HepG2 (cell line): ENCODE measurements at regions not wholly inside any gene's neighbourhood (a gene's known extent, or its start where the extent isn't known, plus 50 kb on each side); places are given as distances from the start of the nearest gene placed in this dataset.
A peak's percentile ranks its signal among the peaks of the same experiment; 100 is the strongest.

Source experiments
- ARNT ChIP-seq: fragments of 450-650 bp; IDR thresholded peaks from 2 replicates; pipeline ENCODE4 v1.6.1; 2017
- CCDC6 ChIP-seq: sonication (generic); formaldehyde crosslinking; IDR thresholded peaks from 2 replicates; pipeline ENCODE4 v1.8.1; 2022; ENCODE audit warnings: mild to moderate bottlenecking, missing genetic modification reagents, moderate library complexity
- DNMT3B ChIP-seq: conservative IDR thresholded peaks from 2 replicates; pipeline ENCODE4 v1.6.1; 2016; ENCODE audit warnings: missing biosample characterization, control low read depth
- HMGXB4 ChIP-seq, 2 experiments: sonication (generic) in 1 of 2; formaldehyde crosslinking in 1 of 2; IDR thresholded peaks; 2 replicates each; pipeline versions ENCODE4 v1.4.0 to v1.6.1; 2018 to 2020; ENCODE audit warnings: missing genetic modification reagents in 2 of 2, borderline replicate concordance in 1 of 2, low read depth in 1 of 2, mild to moderate bottlenecking in 1 of 2, missing biosample characterization in 1 of 2
- KLF16 ChIP-seq, 2 experiments: sonication (generic) in 1 of 2; formaldehyde crosslinking in 1 of 2; IDR thresholded peaks; 2 replicates each; pipeline versions ENCODE4 v1.6.1 to v1.8.0; 2016 to 2023; ENCODE audit warnings: missing genetic modification reagents in 2 of 2, missing compliant biosample characterization in 1 of 2
- NBN ChIP-seq: fragments of 450-650 bp; conservative IDR thresholded peaks from 2 replicates; pipeline ENCODE4 v1.6.1; 2017
- NR3C1 ChIP-seq: sonication (generic); formaldehyde crosslinking; IDR thresholded peaks from 2 replicates; pipeline ENCODE4 v1.4.0; 2020; ENCODE audit warnings: missing genetic modification reagents
- PHF5A ChIP-seq: IDR thresholded peaks from one replicate; pipeline ENCODE4 v1.6.1; 2018; ENCODE audit warnings: low read depth, missing genetic modification reagents; ENCODE audit not compliant: unreplicated experiment
- PRPF4 ChIP-seq: fragments of 200-400 bp; formaldehyde crosslinking; IDR thresholded peaks from 2 replicates; pipeline ENCODE4 v1.6.1; 2016; ENCODE audit warnings: low read length, low read depth; ENCODE audit not compliant: poor library complexity, severe bottlenecking
- REST ChIP-seq, 2 experiments: IDR thresholded peaks; 2 replicates each; pipeline ENCODE4 v1.6.1; 2011 to 2012; ENCODE audit warnings: low read length in 2 of 2, borderline replicate concordance in 1 of 2, low read depth in 1 of 2, mild to moderate bottlenecking in 1 of 2, moderate library complexity in 1 of 2
- SIN3A ChIP-seq: IDR thresholded peaks from 2 replicates; pipeline ENCODE4 v1.6.1; 2011; ENCODE audit warnings: low read depth, mild to moderate bottlenecking, control low read depth, low read length, borderline replicate concordance
- ZBTB1 ChIP-seq: sonication (generic); formaldehyde crosslinking; IDR thresholded peaks from 2 replicates; pipeline ENCODE4 v1.4.0; 2020; ENCODE audit warnings: missing genetic modification reagents, borderline replicate concordance
- ZFP36L2 ChIP-seq: sonication (generic); formaldehyde crosslinking; IDR thresholded peaks from 2 replicates; pipeline ENCODE4 v1.4.0; 2020; ENCODE audit warnings: missing genetic modification reagents
- ZMAT3 ChIP-seq: sonication (generic); formaldehyde crosslinking; conservative IDR thresholded peaks from 2 replicates; pipeline ENCODE4 v1.7.0; 2021; ENCODE audit warnings: missing genetic modification reagents
- ZNF101 ChIP-seq: sonication (generic); formaldehyde crosslinking; IDR thresholded peaks from 2 replicates; pipeline ENCODE4 v1.4.0; 2020; ENCODE audit warnings: mild to moderate bottlenecking, low read depth, missing genetic modification reagents, borderline replicate concordance
- ZNF343 ChIP-seq: sonication (generic); formaldehyde crosslinking; IDR thresholded peaks from 2 replicates; pipeline ENCODE4 v1.4.0; 2020; ENCODE audit warnings: mild to moderate bottlenecking, missing genetic modification reagents
- ZNF567 ChIP-seq: sonication (generic); formaldehyde crosslinking; IDR thresholded peaks from 2 replicates; pipeline ENCODE4 v1.8.1; 2023; ENCODE audit warnings: mild to moderate bottlenecking, missing genetic modification reagents, borderline replicate concordance
- TF ChIP-seq, protein P1 (sequence below): sonication (generic); formaldehyde crosslinking; IDR thresholded peaks from 2 replicates; pipeline ENCODE4 v1.8.1; 2022; ENCODE audit warnings: low read depth, mild to moderate bottlenecking, missing genetic modification reagents
- TF ChIP-seq, protein P2 (sequence below): sonication (generic); formaldehyde crosslinking; IDR thresholded peaks from 2 replicates; pipeline ENCODE4 v1.5.1; 2020; ENCODE audit warnings: missing genetic modification reagents, mild to moderate bottlenecking, borderline replicate concordance

GRCh38 chr2:234863043-234863934 is 88.5 kb upstream of the SH3BP4 start (continued):
- TF ChIP-seq, protein P1, sequence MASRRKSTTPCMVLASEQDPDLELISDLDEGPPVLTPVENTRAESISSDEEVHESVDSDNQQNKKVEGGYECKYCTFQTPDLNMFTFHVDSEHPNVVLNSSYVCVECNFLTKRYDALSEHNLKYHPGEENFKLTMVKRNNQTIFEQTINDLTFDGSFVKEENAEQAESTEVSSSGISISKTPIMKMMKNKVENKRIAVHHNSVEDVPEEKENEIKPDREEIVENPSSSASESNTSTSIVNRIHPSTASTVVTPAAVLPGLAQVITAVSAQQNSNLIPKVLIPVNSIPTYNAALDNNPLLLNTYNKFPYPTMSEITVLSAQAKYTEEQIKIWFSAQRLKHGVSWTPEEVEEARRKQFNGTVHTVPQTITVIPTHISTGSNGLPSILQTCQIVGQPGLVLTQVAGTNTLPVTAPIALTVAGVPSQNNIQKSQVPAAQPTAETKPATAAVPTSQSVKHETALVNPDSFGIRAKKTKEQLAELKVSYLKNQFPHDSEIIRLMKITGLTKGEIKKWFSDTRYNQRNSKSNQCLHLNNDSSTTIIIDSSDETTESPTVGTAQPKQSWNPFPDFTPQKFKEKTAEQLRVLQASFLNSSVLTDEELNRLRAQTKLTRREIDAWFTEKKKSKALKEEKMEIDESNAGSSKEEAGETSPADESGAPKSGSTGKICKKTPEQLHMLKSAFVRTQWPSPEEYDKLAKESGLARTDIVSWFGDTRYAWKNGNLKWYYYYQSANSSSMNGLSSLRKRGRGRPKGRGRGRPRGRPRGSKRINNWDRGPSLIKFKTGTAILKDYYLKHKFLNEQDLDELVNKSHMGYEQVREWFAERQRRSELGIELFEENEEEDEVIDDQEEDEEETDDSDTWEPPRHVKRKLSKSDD (CRISPR knock-in tag), result 0 out of 2 replicates have a peak, but pooled peaks have one; percentile 35
- TF ChIP-seq CCDC6 (CRISPR knock-in tag) (peak; percentile 28; the same call in 1 of the 2 replicates), ZMAT3 (CRISPR knock-in tag) (no peak), SIN3A (no peak), NBN (no peak), REST (IDR thresholded peaks at IDR 0.05; ENCODE audit: borderline replicate concordance in 1 of 2, low read depth in 1 of 2, low read length in 2 of 2) (0 out of 4 replicates have a peak, but pooled peaks of 1 of the 2 experiments have one; percentile 27), ZNF343 (CRISPR knock-in tag) (no peak), ZNF101 (CRISPR knock-in tag) (no peak), ZFP36L2 (CRISPR knock-in tag) (no peak), ZBTB1 (CRISPR knock-in tag) (no peak), DNMT3B (CRISPR knock-in tag) (no peak), HMGXB4 (CRISPR knock-in tag; IDR thresholded peaks at IDR 0.05; ENCODE audit: borderline replicate concordance in 1 of 2, low read depth in 1 of 2) (no peak), ZNF567 (CRISPR knock-in tag) (no peak), NR3C1 (CRISPR knock-in tag) (no peak), ARNT (no peak), PHF5A (CRISPR knock-in tag) (no peak), PRPF4 (no peak), KLF16 (CRISPR knock-in tag; IDR thresholded peaks at IDR 0.05) (peak in 1 of 2 experiments; percentile 72; a peak in 2 of 4 replicates)
- TF ChIP-seq, protein P2, sequence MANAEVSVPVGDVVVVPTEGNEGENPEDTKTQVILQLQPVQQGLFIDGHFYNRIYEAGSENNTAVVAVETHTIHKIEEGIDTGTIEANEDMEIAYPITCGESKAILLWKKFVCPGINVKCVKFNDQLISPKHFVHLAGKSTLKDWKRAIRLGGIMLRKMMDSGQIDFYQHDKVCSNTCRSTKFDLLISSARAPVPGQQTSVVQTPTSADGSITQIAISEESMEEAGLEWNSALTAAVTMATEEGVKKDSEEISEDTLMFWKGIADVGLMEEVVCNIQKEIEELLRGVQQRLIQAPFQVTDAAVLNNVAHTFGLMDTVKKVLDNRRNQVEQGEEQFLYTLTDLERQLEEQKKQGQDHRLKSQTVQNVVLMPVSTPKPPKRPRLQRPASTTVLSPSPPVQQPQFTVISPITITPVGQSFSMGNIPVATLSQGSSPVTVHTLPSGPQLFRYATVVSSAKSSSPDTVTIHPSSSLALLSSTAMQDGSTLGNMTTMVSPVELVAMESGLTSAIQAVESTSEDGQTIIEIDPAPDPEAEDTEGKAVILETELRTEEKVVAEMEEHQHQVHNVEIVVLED (CRISPR knock-in tag), result no peak
